Uterus (tissue), 3 donors: ENCODE measurements at regions not wholly inside any gene's neighbourhood (a gene's known extent, or its start where the extent isn't known, plus 50 kb on each side); places are given as distances from the start of the nearest gene placed in this dataset.
A peak's percentile ranks its signal among the peaks of the same experiment; 100 is the strongest.

ENCODE experiments used
- DNase-seq, 2 donors: peaks; one replicate each; pipeline ENCODE4 v3.0.0-alpha.2; 2019 to 2020
- H3K27ac ChIP-seq, 2 donors: fragments of 200-600 bp; sonication (generic); 1 replicate in 1 of 2; 2 replicates in 1 of 2; pipeline ENCODE4 v1.5.1; 2016 to 2018
- H3K27me3 ChIP-seq, 2 donors: fragments of 200-600 bp; sonication (generic); one replicate each; pipeline ENCODE4 v1.5.1; 2018 to 2019; ENCODE audit warnings: control low read depth in 1 of 2
- H3K36me3 ChIP-seq, 2 donors: fragments of 200-600 bp; sonication (generic); one replicate each; pipeline ENCODE4 v1.5.1; 2019; ENCODE audit warnings: control low read depth in 1 of 2
- H3K4me1 ChIP-seq, 2 donors: fragments of 200-600 bp; sonication (generic); one replicate each; pipeline ENCODE4 v1.5.1; 2018 to 2019; ENCODE audit warnings: control low read depth in 1 of 2
- H3K4me3 ChIP-seq, 2 donors: fragments of 200-600 bp; sonication (generic); 1 replicate in 1 of 2; 2 replicates in 1 of 2; pipeline ENCODE4 v1.5.1; 2018 to 2019; ENCODE audit warnings: mild to moderate bottlenecking in 1 of 2
- H3K9me3 ChIP-seq, 2 donors: fragments of 200-600 bp; sonication (generic); one replicate each; pipeline ENCODE4 v1.5.1; 2019; ENCODE audit warnings: control low read depth in 1 of 2
- CTCF ChIP-seq, 4 experiments: fragments of 200-600 bp in 2 of 4; fragments of 450-650 bp in 2 of 4; sonication (generic) in 2 of 4; IDR thresholded peaks; one replicate each; pipeline ENCODE4 v1.5.1; 2016 to 2019; ENCODE audit warnings: antibody characterized with exemption in 4 of 4, mild to moderate bottlenecking in 2 of 4, moderate library complexity in 1 of 4
- POLR2A ChIP-seq, 2 donors: fragments of 450-650 bp; IDR thresholded peaks; one replicate each; pipeline ENCODE4 v1.6.1; 2016; ENCODE audit warnings: antibody characterized with exemption in 2 of 2, mild to moderate bottlenecking in 1 of 2, moderate library complexity in 1 of 2
- intact Hi-C: fragments of 100-400 bp; cut with DNase I; formaldehyde crosslinking; loops from one replicate; pipeline ENCODE4 v1.15.1; 2023; ENCODE audit warnings: low total_unique reads
- donor health status: DM: yes; HTN: yes; CAD: no.

GRCh38 chr11:122604621-122605020 lies 50.9 kb upstream of the UBASH3B start:
- TF ChIP-seq POLR2A (IDR thresholded peaks at IDR 0.05) (no peak), CTCF (IDR thresholded peaks at IDR 0.05) (no peak)
- Histone ChIP-seq H3K4me3 (no peak overlapping the region), H3K27ac (no peak overlapping the region), H3K9me3 (no peaks in the 10 kb centered on the region), H3K4me1 (no peaks in the 10 kb centered on the region), H3K27me3 (no peaks in the 10 kb centered on the region), H3K36me3 (no peaks in the 10 kb centered on the region)
- intact Hi-C loops: no loop called here
- DNase-seq: no peak

- H3K27ac ChIP-seq: peak overlapping the region in 1 of 2 donors; percentile 30
- no peaks in the 10 kb centered on the region for H3K27me3 ChIP-seq
- TF ChIP-seq POLR2A (IDR thresholded peaks at IDR 0.05) (no peak), CTCF (IDR thresholded peaks at IDR 0.05) (no peak)
- intact Hi-C loops: no loop called here
- DNase-seq: peak; percentile 34 to 41
- H3K4me3 ChIP-seq: no peak overlapping the region
- H3K9me3 ChIP-seq: no peaks in the 10 kb centered on the region
- no peaks in the 10 kb centered on the region for H3K4me1 ChIP-seq
- H3K36me3 ChIP-seq: no peaks in the 10 kb centered on the region
These were observed 54.1 kb upstream of the UBASH3B start for GRCh38 chr11:122601141-122602125.

- no peaks in the 10 kb centered on the region for H3K9me3 ChIP-seq
These were observed 55.2 kb upstream of the UBASH3B start for GRCh38 chr11:122600290-122600689.

GRCh38 chr11:122599434-122599833 lies 56.1 kb upstream of the UBASH3B start:
- Histone ChIP-seq H3K4me1 (no peaks in the 10 kb centered on the region), H3K4me3 (no peak overlapping the region), H3K27me3 (no peaks in the 10 kb centered on the region), H3K27ac (no peak overlapping the region), H3K36me3 (no peaks in the 10 kb centered on the region), H3K9me3 (no peaks in the 10 kb centered on the region)
- intact Hi-C loops: no loop called here
- DNase-seq: no peak
- TF ChIP-seq CTCF (IDR thresholded peaks at IDR 0.05) (no peak), POLR2A (IDR thresholded peaks at IDR 0.05) (no peak)

More at GRCh38 chr11:122600290-122600689, 55.2 kb upstream of the UBASH3B start:
- intact Hi-C loops: no loop called here
- Histone ChIP-seq H3K4me1 (no peaks in the 10 kb centered on the region), H3K27me3 (no peaks in the 10 kb centered on the region), H3K36me3 (no peaks in the 10 kb centered on the region), H3K4me3 (no peak overlapping the region), H3K27ac (no peak overlapping the region)
- DNase-seq: no peak
- no peak for TF ChIP-seq CTCF (IDR thresholded peaks at IDR 0.05)
- no peak for TF ChIP-seq POLR2A (IDR thresholded peaks at IDR 0.05)

- Histone ChIP-seq H3K4me1 (no peaks in the 10 kb centered on the region), H3K27me3 (no peaks in the 10 kb centered on the region), H3K27ac (no peak overlapping the region), H3K4me3 (no peak overlapping the region), H3K9me3 (no peaks in the 10 kb centered on the region), H3K36me3 (no peaks in the 10 kb centered on the region)
- intact Hi-C loops: no loop called here
- no peak for DNase-seq
- no peak for TF ChIP-seq POLR2A (IDR thresholded peaks at IDR 0.05)
- no peak for TF ChIP-seq CTCF (IDR thresholded peaks at IDR 0.05)
These were observed 56.6 kb upstream of the UBASH3B start for GRCh38 chr11:122598971-122599370.
